K562 (cell line): ENCODE measurements at regions not wholly inside any gene's neighbourhood (a gene's known extent, or its start where the extent isn't known, plus 50 kb on each side); places are given as distances from the start of the nearest gene placed in this dataset.

Experiments
- MTF1 ChIP-seq: fragments of 250-450 bp; sonication (Bioruptor Pico); IDR thresholded peaks from 2 replicates; pipeline ENCODE4 v1.9.0; 2021; ENCODE audit warnings: moderate library complexity, mild to moderate bottlenecking, inconsistent platforms, borderline replicate concordance
- POLR2AphosphoS5 ChIP-seq: IDR thresholded peaks from 2 replicates; pipeline ENCODE4 v1.6.1; 2011; ENCODE audit warnings: mild to moderate bottlenecking, low read depth, low read length, moderate library complexity; ENCODE audit not compliant: control insufficient read depth, insufficient read depth
- RBFOX2 ChIP-seq: fragments of 200-400 bp; formaldehyde crosslinking; IDR thresholded peaks from 2 replicates; pipeline ENCODE4 v1.6.1; 2017; ENCODE audit warnings: low read depth, mild to moderate bottlenecking, low read length, moderate library complexity
- YY1 ChIP-seq, 3 experiments: IDR thresholded peaks; 2 replicates each; pipeline ENCODE4 v1.6.1; 2011; ENCODE audit warnings: low read length in 2 of 3, mild to moderate bottlenecking in 2 of 3, moderate library complexity in 2 of 3, borderline replicate concordance in 1 of 3, control low read depth in 1 of 3, low read depth in 1 of 3; ENCODE audit not compliant: insufficient read depth in 3 of 3, insufficient replicate concordance in 2 of 3, control insufficient read depth in 1 of 3, insufficient read length in 1 of 3; ENCODE audit errors: extremely low read depth in 1 of 3
- TF ChIP-seq, protein P1 (sequence below), 3 experiments: IDR thresholded peaks in 2 of 3; conservative IDR thresholded peaks in 1 of 3; 2 replicates each; pipeline ENCODE4 v1.5.1; 2011 to 2012; ENCODE audit warnings: low read length in 3 of 3, mild to moderate bottlenecking in 3 of 3, control low read depth in 2 of 3, improper control_type of control experiment in 1 of 3, inconsistent platforms in 1 of 3, low read depth in 1 of 3, mixed read lengths in 1 of 3, moderate library complexity in 1 of 3; ENCODE audit not compliant: insufficient read depth in 2 of 3
- TF ChIP-seq, protein P2 (sequence below): sonication (generic); formaldehyde crosslinking; IDR thresholded peaks from 2 replicates; pipeline ENCODE4 v1.8.1; 2023; ENCODE audit warnings: mild to moderate bottlenecking, missing genetic modification reagents
- TF ChIP-seq, protein P3 (sequence below): sonication (generic); formaldehyde crosslinking; IDR thresholded peaks from 2 replicates; pipeline ENCODE4 v1.8.0; 2023; ENCODE audit warnings: mild to moderate bottlenecking, missing genetic modification reagents
- TF ChIP-seq, protein P4 (sequence below): fragments of 450-650 bp; formaldehyde crosslinking; IDR thresholded peaks from 2 replicates; pipeline ENCODE4 v1.4.0; 2020; ENCODE audit warnings: mild to moderate bottlenecking, moderate library complexity

DNA sequence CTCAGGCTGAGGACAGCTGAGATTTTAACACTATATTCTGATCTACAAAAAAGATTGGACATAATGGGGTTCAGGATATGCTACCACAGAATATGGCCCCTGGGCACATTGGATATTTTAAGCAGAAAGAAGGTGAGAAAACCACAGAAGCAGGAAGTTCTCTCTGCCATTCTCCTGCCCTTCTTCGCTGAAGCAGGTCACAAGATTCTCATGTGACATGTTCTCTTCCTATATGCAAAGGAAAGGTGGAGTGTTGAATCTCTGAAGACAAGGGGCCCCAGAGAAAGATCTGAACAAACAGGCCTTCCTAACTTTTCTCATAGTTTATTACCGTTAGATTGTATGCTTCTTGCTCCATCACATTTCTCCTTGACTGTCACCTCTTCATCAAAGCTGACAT is 285.7 kb downstream of the S1PR1 start:
- no peak for TF ChIP-seq YY1 (IDR thresholded peaks at IDR 0.05; ENCODE audit: borderline replicate concordance in 1 of 3, control insufficient read depth in 1 of 3, extremely low read depth in 1 of 3, insufficient read depth in 3 of 3, insufficient read length in 1 of 3, insufficient replicate concordance in 2 of 3, low read depth in 1 of 3, low read length in 2 of 3)
- TF ChIP-seq, protein P1, sequence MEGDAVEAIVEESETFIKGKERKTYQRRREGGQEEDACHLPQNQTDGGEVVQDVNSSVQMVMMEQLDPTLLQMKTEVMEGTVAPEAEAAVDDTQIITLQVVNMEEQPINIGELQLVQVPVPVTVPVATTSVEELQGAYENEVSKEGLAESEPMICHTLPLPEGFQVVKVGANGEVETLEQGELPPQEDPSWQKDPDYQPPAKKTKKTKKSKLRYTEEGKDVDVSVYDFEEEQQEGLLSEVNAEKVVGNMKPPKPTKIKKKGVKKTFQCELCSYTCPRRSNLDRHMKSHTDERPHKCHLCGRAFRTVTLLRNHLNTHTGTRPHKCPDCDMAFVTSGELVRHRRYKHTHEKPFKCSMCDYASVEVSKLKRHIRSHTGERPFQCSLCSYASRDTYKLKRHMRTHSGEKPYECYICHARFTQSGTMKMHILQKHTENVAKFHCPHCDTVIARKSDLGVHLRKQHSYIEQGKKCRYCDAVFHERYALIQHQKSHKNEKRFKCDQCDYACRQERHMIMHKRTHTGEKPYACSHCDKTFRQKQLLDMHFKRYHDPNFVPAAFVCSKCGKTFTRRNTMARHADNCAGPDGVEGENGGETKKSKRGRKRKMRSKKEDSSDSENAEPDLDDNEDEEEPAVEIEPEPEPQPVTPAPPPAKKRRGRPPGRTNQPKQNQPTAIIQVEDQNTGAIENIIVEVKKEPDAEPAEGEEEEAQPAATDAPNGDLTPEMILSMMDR (IDR thresholded peaks at IDR 0.05 in 2 of 3, conservative IDR thresholded peaks at IDR 0.05 in 1 of 3; ENCODE audit: insufficient read depth in 2 of 3, low read depth in 1 of 3, low read length in 3 of 3), result no peak
- TF ChIP-seq MTF1, result no peak
- TF ChIP-seq, protein P2, sequence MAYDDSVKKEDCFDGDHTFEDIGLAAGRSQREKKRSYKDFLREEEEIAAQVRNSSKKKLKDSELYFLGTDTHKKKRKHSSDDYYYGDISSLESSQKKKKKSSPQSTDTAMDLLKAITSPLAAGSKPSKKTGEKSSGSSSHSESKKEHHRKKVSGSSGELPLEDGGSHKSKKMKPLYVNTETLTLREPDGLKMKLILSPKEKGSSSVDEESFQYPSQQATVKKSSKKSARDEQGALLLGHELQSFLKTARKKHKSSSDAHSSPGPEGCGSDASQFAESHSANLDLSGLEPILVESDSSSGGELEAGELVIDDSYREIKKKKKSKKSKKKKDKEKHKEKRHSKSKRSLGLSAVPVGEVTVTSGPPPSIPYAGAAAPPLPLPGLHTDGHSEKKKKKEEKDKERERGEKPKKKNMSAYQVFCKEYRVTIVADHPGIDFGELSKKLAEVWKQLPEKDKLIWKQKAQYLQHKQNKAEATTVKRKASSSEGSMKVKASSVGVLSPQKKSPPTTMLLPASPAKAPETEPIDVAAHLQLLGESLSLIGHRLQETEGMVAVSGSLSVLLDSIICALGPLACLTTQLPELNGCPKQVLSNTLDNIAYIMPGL, result no peak
- TF ChIP-seq, protein P3, sequence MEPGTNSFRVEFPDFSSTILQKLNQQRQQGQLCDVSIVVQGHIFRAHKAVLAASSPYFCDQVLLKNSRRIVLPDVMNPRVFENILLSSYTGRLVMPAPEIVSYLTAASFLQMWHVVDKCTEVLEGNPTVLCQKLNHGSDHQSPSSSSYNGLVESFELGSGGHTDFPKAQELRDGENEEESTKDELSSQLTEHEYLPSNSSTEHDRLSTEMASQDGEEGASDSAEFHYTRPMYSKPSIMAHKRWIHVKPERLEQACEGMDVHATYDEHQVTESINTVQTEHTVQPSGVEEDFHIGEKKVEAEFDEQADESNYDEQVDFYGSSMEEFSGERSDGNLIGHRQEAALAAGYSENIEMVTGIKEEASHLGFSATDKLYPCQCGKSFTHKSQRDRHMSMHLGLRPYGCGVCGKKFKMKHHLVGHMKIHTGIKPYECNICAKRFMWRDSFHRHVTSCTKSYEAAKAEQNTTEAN (CRISPR knock-in tag), result no peak
- TF ChIP-seq POLR2AphosphoS5, result no peak
- TF ChIP-seq, protein P4, sequence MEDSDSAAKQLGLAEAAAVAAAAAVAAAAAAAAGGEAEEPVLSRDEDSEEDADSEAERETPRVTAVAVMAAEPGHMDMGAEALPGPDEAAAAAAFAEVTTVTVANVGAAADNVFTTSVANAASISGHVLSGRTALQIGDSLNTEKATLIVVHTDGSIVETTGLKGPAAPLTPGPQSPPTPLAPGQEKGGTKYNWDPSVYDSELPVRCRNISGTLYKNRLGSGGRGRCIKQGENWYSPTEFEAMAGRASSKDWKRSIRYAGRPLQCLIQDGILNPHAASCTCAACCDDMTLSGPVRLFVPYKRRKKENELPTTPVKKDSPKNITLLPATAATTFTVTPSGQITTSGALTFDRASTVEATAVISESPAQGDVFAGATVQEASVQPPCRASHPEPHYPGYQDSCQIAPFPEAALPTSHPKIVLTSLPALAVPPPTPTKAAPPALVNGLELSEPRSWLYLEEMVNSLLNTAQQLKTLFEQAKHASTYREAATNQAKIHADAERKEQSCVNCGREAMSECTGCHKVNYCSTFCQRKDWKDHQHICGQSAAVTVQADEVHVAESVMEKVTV (CRISPR knock-in tag), result no peak
- no peak for TF ChIP-seq RBFOX2
